ENCODE measurements at regions not wholly inside any gene's neighbourhood (a gene's known extent, or its start where the extent isn't known, plus 50 kb on each side); places are given as distances from the start of the nearest gene placed in this dataset.

DNA sequence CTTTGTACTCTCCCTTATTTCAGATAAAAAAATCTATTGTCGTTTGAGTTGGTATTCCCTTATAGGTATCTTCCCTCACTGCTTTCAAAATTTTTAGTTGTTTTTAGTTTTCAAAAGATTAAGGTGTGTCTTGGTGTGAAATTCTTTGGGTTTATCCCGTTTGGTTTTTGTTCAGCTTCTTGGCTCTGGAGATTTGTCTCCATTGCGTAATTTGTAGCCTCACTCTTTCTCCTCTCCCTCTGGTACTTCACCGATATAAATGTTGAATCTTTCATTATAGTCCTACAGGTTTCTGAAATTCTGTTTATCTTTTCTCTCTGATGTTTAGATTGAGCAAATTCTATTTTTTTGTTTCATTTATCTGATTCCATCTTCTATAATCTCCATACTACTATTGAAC lies 113.8 kb upstream of the HS6ST1 start:
- TF ChIP-seq POLR2AphosphoS5 (IDR thresholded peaks at IDR 0.05; ENCODE audit: low read depth, low read length) (no peak), POLR2A (IDR thresholded peaks at IDR 0.05; ENCODE audit: low read depth, low read length) (no peak), TAF1 (IDR thresholded peaks at IDR 0.05; ENCODE audit: low read depth, low read length) (no peak)
